HG03060 (cell line): ENCODE measurements at regions not wholly inside any gene's neighbourhood (a gene's known extent, or its start where the extent isn't known, plus 50 kb on each side); places are given as distances from the start of the nearest gene placed in this dataset.
"Not testable (repeated sequence)": the region's sequence is repeated elsewhere in the genome, so short reads cannot be mapped to it uniquely, and the experiment has no call there.

ENCODE experiments used
- ATAC-seq: cut with Tn5 transposase; IDR thresholded peaks from one replicate; pipeline ENCODE4 v1.9.1; 2021; ENCODE audit warnings: low read depth, moderate number of reproducible peaks; ENCODE audit not compliant: unreplicated experiment

DNA sequence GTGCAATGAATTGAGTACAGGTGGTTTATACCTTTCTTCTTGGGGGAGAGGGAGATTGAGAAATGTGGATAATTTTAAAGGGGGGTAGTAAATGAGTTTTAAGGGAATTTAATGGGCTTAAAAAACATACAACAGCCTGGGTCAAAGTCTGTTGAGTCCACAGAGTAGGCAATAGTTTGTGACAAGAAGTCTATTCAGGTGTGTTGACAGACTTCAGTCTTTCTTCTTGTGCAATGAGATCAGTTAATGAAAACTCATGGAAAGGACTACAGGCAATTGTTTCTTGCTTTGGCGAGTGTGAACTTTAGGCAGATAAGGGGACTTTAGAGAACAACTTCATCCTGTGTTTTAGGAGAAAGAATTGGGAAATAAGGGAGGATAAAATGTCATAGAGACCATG is 507.8 kb upstream of the CA10 start:
- no peak for ATAC-seq

GRCh38 chr17:52660692-52661091 is 502.2 kb upstream of the CA10 start:
- ATAC-seq: no peak

DNA sequence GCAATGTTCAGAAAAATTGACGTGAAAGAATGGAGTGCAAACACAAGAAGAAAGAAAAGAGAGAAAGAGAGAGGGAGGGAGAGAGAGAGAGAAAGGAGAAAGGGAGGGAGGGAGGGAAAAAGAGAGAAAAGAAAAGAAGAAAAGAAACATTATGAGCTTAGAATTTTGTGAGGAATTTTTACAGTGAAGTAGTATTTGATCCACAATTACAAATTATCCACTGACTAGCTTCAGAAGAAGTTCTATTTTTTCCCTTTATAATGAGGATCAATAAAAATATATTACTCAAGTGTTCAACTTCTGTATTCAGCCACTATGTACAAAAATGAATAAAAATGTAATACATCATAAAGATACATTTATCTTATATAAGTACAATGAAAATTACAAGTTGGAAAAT is 494.5 kb upstream of the CA10 start:
- no peak for ATAC-seq

DNA sequence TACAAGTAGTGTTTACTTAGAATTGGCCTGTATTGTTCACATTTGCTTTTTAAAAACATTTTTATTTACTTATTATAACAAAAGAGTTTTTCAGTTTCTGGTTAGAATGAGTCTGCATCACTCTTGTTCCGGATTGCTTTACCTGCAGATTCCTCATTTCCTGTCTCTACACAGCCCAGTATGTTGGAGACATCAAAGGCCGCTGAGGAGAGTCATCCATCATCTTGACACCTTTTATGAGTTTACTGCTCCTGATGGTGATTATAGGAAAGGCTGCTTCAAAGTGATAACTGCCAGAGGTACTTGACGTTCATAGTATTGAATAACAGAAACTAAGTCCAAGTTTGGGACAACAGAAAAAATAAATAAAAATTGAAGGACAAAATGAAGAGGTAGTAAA is 490.5 kb upstream of the CA10 start:
- no peak for ATAC-seq

GRCh38 chr17:52647411-52647810 is 488.9 kb upstream of the CA10 start:
- ATAC-seq: no peak

- no peak for ATAC-seq
These were observed 477.9 kb upstream of the CA10 start for GRCh38 chr17:52636443-52636842.

GRCh38 chr17:52606590-52606989 is 448.1 kb upstream of the CA10 start:
- no peak for ATAC-seq

GRCh38 chr17:52606098-52606497 is 447.6 kb upstream of the CA10 start:
- ATAC-seq: no peak

GRCh38 chr17:52604105-52604504 is 445.6 kb upstream of the CA10 start:
- ATAC-seq: no peak

- ATAC-seq: not testable (repeated sequence)
These were observed 439.1 kb upstream of the CA10 start for GRCh38 chr17:52597452-52598215.

DNA sequence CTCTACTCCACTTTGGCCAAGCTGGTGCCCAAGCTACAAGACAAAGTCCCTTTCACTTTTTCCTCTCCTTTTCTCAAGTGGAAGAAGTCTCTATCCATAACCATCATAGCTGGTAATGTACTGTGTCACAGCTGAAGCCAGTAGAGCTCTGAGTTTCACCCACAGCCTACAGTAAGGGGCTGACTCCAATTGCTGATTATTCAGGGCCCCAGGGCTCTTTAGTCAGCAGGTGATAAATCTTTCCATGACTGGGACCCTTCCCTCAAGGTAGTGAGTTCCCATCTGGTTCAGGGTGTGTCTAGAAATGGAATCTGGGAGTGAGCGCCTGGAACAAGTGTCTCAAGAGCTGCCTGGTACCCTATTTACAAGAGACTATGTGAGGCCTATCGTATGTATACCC is 436.0 kb upstream of the CA10 start:
- no peak for ATAC-seq

DNA sequence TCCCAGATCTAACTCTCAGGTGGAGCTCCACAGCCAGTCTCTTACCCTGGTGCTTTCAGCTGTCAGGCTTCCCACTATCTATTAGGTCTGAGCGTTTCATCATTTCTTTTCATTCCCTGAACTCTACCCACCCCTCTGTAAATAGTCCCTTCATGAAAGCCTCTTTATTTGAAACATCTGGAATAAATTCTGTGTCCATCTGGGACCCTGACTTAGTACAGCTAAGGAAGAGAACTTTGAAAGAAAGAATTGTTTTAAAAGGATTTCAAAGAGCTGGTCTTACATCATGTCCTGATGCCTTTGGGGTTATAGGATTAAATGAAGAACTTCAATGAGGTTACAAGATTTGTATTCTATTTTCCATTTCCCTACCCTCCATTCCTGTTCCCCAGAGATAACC is 388.5 kb upstream of the CA10 start:
- ATAC-seq: no peak

DNA sequence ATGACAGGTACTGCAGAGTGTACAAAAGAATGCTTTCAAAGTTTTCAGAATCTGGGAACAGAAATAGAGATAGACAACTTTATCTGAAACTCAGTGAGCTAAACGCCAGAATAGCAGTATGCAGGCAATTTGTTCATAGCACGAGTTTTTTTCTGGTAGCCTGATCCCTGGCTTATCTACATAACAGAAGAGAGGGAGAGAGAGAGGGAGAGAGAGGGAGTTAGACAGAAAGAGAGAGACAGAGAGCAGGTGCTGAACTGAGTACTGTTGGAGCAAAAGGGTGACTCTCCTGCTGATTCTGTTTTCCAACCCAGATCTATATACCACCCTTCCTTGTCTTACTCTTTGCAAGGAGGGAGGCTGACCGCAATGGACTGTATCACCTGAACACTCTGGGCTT is 388.0 kb upstream of the CA10 start:
- ATAC-seq: no peak

- no peak for ATAC-seq
These were observed 378.9 kb upstream of the CA10 start for GRCh38 chr17:52537421-52537820.

DNA sequence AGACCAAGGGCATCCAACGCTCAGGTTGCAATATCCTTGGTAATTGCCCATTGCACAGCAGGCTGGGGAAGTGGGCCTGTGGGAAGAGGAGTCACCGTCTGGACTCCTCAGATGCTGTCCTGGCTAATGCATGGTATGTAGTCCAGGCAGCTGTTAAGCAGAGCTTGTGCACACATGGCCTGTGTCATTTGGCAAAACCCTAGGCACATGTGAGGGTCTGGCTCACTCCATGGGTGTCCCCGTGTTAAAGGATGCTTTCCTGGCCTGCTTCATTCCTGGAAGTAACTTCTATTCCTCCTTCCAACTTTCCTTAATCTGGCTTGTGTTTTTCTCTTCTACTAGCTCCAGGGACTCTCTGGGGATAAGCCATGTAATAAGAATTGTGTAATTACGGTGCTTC is 378.0 kb upstream of the CA10 start:
- ATAC-seq: no peak

DNA sequence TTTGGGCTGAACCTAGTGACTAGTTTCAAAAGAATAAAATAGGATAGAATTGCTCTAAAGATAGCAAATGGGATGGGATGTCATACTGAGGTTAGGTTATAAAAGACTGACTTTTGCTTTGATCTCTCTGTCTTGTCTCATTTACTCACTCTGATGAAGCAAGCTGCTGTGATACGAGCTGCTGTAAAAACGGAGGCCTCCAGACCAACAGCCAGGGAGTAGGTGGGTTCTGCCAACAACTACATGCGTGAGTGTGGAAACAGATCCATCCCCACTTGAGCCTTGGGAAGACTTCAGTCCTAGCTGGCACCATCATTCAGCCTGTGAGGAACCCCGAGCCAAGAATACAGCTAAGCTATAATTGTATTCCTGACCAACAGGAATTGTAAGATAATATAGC is 373.9 kb upstream of the CA10 start:
- no peak for ATAC-seq

- ATAC-seq: no peak
These were observed 365.7 kb upstream of the CA10 start for GRCh38 chr17:52524096-52524637.

- no peak for ATAC-seq
These were observed 358.7 kb upstream of the CA10 start for GRCh38 chr17:52517176-52517575.

DNA sequence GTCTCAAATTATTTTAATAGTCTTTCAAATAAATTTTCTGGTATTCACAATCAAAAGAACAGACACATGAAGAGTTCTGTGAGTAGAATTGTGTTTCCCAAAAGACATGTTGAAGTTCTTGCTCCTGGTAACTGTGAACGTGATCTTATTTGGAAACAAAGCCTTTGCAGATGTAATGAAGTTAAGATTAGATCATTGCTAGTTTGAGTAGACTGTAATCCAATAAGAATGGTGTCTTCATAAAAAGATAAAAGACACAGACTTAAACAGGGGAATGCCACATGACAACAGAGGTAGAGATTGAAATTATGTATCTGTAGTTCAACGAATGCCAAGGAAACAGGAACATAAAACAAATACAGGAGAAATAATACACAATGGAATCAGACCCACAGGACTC is 357.4 kb upstream of the CA10 start:
- no peak for ATAC-seq

GRCh38 chr17:52505601-52506000 is 347.1 kb upstream of the CA10 start:
- ATAC-seq: no peak

DNA sequence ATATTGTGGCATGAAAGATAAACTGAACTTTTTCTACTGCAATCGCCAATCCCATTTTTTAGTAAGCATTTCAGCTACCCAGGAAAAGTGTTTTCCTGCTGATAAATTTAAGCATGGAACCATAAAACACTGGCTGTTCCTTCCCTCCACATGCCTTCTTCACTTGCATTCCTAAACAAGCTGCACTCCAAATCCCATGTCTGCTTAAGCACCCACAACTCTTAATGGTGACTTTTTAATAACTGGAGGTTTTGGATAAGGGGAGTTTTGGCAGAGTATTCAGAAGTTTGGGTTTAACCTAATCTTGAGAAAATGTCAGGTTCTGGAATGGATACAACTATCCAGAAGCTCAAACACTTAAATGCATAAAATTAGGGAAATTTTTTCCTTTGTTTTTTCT is 345.6 kb upstream of the CA10 start:
- no peak for ATAC-seq

GRCh38 chr17:52495646-52496045 is 337.1 kb upstream of the CA10 start:
- no peak for ATAC-seq

- ATAC-seq: no peak
These were observed 323.8 kb upstream of the CA10 start for GRCh38 chr17:52482271-52482670.
